ENCODE measurements at regions not wholly inside any gene's neighbourhood (a gene's known extent, or its start where the extent isn't known, plus 50 kb on each side); places are given as distances from the start of the nearest gene placed in this dataset.

GRCh38 chr4:28654618-28655017, 1794.0 kb downstream of the STIM2 start:
- TF ChIP-seq CTCF (IDR thresholded peaks at IDR 0.05): no peak
- TF ChIP-seq POLR2A (IDR thresholded peaks at IDR 0.05): no peak

Measured in body of pancreas (tissue), 4 donors.